Coronary artery (tissue), 2 donors: ENCODE measurements at regions not wholly inside any gene's neighbourhood (a gene's known extent, or its start where the extent isn't known, plus 50 kb on each side); places are given as distances from the start of the nearest gene placed in this dataset.

Experiments
- DNase-seq: peaks from one replicate; pipeline ENCODE4 v3.0.0-alpha.2; 2017; ENCODE audit warnings: low spot score
- H3K27ac ChIP-seq, 2 donors: fragments of 200-600 bp; sonication (generic); one replicate each; pipeline ENCODE4 v1.5.1; 2016 to 2019
- H3K4me3 ChIP-seq: fragments of 200-600 bp; sonication (generic); 2 replicates; pipeline ENCODE4 v1.5.1; 2016; ENCODE audit warnings: mild to moderate bottlenecking, moderate library complexity
- CTCF ChIP-seq: fragments of 200-600 bp; sonication (generic); IDR thresholded peaks from one replicate; pipeline ENCODE4 v1.5.1; 2019; ENCODE audit warnings: antibody characterized with exemption

- no peak overlapping the region for H3K27ac ChIP-seq
- DNase-seq = no peak
- H3K4me3 ChIP-seq = no peak overlapping the region
- TF ChIP-seq CTCF = no peak
Measured at GRCh38 chr10:2631557-2632205, 435.7 kb upstream of the PFKP start.

- DNase-seq = no peak
- H3K4me3 ChIP-seq = no peak overlapping the region
- H3K27ac ChIP-seq = no peak overlapping the region
- TF ChIP-seq CTCF = no peak
Measured at GRCh38 chr10:2628705-2629104, 438.6 kb upstream of the PFKP start.

- Histone ChIP-seq H3K4me3 (no peak overlapping the region), H3K27ac (no peak overlapping the region)
- TF ChIP-seq CTCF = no peak
- DNase-seq = no peak
Measured at GRCh38 chr10:2627969-2628368, 439.4 kb upstream of the PFKP start.

- Histone ChIP-seq H3K27ac (no peak overlapping the region), H3K4me3 (no peak overlapping the region)
- no peak for DNase-seq
- no peak for TF ChIP-seq CTCF
Measured at GRCh38 chr10:2625094-2625493, 442.3 kb upstream of the PFKP start.

DNA sequence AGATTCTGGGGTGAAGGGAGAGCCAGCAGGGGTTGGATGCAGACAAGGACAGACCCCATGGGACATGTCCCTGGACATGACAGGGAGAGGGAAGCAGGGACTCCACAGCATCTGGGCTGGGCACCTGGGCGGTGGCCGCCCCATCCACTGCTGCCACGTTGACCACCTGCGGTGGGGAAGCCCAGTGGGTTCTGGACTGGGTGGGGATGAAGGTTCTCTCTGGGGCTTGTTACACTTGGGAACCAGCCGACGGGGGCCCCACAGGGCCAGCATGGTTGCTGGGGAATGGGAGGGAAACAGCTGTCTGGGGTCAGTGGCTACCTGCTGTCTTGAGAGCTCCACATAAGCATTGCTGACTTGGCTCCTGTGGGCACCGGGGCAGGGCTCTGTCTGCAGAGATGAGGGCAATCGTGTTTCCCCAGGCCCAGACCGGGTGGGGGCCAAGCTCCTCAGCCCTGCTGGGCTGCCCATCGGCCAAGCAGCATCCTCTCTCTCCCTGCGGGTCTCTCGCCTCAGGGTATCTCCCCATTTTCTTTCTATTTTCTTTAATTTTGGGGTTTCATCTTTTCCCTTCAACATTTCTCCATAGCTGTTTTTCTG, 443.6 kb upstream of the PFKP start:
- no peak overlapping the region for H3K4me3 ChIP-seq
- DNase-seq = no peak
- TF ChIP-seq CTCF = no peak
- H3K27ac ChIP-seq = no peak overlapping the region

GRCh38 chr10:2620827-2621521, 446.4 kb upstream of the PFKP start:
- H3K27ac ChIP-seq = no peak overlapping the region
- TF ChIP-seq CTCF = no peak
- DNase-seq = no peak
- H3K4me3 ChIP-seq = no peak overlapping the region

- no peak for TF ChIP-seq CTCF
- no peak for DNase-seq
- H3K4me3 ChIP-seq = no peak overlapping the region
- no peak overlapping the region for H3K27ac ChIP-seq
Measured at GRCh38 chr10:2619916-2620315, 447.4 kb upstream of the PFKP start.
